ENCODE measurements at regions not wholly inside any gene's neighbourhood (a gene's known extent, or its start where the extent isn't known, plus 50 kb on each side); places are given as distances from the start of the nearest gene placed in this dataset.

DNA sequence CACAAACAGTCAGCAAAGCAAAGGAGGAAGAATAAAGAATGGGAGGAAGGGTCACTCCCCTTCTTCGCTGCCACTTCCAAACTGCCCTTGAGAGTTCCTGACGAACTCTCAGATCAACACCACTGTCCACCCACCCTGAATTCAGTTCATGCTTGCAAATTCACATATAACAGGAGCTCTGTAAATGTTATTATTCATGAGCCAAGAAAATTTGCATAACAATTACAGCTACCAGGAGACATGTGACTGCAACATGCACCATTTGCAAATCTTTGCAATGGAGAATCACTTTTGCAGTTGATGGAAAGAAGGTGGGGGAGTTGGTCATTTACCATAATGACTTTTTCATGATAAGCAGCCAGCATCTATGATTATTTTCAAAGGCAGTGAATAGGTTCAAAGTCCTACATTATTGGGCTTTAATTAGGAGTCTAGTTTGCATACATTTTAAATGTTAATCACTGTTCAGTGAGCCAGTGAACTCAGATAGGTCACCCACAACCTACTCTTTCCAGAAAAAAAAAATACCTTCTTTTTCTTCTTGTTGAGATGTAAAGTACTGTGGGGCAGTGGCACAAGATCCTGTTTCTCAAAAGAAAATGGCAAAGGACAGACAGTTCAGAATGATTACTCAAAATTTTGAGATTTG, 149.7 kb downstream of the CAAP1 start:
- no peak for DNase-seq (ENCODE audit: low read depth, low spot score)

DNA sequence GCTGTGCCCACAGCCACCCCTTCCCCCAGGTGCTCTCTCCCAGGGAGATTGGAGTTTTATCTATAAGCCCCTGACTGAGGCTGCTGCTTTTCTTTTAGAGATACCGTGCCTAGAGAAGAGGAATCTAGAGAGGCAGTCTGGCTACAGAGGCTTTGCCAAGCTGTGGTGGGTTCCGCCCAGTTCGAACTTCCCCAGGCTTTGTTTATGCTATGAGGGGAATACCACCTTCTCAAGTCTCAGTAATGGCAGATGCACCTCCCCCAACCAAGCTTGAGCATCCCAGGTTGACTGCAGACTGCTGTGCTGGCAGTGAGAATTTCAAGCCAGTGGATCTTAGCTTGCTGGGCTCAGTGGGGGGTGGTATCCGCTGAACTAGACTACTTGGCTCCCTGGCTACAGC, 157.4 kb downstream of the CAAP1 start:
- DNase-seq (ENCODE audit: low read depth, low spot score), result peak; percentile 10

DNA sequence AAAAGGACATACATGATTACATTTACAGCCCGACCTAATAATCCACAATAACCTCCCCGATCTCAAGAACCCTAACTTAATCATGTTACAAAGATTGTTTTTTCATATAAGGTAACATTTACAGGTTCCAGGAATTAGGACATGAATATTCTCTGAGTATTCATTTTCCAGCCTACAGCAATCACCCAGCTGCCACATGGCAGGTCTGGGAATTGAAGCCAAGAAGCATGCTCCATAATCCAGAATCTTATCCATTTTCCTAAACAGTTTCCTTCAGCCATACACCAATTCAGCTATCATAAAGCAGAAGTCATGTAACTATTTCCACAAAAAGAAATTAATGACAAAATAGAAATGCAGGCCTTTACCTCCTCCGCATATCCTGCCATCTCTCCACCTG, 163.4 kb downstream of the CAAP1 start:
- no peak for DNase-seq (ENCODE audit: low read depth, low spot score)

DNA sequence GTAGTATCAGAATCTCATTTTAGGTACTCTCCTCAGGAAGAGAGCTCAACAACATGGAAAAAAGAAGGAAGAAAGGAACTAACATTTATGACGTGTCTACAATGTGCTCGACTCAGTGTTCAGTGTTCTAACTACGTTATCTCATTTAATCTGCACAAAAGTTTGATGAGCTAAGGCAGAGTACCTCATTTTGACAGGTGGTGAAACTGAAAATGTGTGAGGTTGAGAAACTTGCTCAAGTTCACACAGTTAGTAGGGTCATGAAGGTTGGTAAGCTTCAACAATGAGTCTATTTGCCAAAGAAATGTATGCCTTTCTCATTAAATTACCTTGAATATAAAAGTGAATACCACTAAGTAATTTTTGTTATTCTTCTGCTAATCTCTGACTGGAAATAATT, 165.1 kb downstream of the CAAP1 start:
- DNase-seq (ENCODE audit: low read depth, low spot score), result no peak

DNA sequence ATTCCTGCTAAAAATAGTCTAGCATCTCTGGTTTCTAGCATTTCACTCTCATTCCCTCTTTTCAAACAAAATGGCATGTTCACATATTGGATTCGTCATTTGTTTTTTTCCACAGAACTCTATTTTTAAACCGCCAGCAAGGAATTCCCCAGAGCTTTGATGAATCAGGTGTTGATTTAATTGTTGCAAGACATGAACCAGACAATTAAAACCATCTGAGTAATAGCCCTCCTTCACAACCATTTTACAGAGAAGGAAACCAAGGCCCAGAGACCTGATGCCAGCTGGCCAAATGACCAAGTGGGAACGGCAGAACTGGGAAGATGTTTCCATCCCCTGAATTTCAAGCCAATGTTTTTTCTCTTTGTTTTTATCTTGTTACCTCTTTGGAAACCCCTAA, 167.0 kb downstream of the CAAP1 start:
- DNase-seq (ENCODE audit: low read depth, low spot score), result no peak

DNA sequence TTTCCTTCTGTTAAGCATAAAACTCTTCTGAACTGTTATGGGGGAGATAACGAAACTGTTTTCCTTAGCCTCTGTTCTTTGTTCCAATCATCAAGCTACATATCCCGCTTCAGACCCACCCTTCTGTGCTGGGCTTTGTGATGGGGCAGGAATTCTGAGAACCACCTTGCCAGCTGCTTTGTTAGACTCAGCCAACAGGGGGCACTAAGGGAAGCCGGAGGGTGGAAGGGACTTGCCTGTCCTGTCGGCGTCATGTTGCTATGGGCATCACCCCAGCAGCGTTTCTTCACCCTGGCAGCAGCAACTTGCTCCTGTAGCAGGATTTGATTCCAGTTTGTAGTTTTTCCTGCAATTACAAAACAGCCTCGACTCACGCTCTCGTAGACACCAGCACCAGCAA, 169.1 kb downstream of the CAAP1 start:
- peak; percentile 92 for DNase-seq (ENCODE audit: low read depth, low spot score)

DNA sequence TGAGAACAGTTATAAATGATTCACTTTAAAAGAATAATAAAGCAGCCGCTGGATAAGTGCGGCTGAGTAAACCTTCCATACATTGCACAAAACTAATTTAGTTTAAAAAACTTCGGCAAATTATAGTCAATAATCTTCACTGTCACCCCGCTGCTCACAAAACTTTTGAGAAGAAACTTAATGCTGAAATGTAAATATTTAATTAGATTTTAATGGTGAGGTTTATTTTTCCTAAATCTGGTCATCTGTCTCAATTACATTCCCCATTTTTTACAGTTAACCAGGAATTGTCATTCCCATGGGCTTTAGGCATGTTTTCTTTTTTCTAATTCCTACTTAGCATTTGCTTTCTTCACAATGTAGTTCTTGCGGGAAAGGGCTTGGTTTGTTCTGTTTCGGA, 169.8 kb downstream of the CAAP1 start:
- DNase-seq (ENCODE audit: low read depth, low spot score), result no peak

DNA sequence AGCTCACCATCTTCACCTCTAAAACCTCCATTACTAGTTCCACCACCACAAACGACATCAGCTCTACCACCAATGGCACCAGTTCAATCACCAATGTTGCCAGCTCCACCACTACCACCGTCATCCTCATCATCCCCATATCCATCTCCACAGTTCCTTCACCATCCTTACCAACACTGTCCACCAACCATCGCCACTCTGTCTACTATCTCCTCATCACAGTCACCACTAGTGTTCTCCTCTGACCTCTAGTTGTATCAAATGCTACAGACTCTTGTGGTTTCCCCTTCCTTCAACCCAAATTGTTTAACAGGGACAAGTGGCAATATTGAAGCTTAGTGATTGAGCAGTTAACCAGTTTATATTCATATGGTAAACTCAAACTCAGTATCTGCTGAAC, 182.6 kb downstream of the CAAP1 start:
- no peak for DNase-seq (ENCODE audit: low read depth, low spot score)

DNA sequence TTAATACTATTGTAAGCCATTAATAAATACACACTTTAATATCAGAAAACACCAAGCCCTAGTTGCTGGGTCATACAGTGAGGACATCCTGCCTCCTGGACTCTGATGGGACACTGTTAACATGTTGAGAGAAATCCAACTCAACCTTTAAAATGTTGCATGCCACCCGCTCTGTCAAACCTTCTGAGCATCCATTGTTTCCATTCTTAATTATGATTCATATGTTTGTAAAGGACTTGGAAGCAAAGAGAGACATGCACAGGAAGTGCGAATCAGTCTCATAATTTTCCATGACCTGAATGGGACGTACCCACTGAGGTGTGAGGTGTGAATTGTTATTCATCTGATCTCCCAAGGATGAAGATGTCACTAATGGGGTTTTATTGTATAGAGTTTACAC, 186.4 kb downstream of the CAAP1 start:
- no peak for DNase-seq (ENCODE audit: low read depth, low spot score)

DNA sequence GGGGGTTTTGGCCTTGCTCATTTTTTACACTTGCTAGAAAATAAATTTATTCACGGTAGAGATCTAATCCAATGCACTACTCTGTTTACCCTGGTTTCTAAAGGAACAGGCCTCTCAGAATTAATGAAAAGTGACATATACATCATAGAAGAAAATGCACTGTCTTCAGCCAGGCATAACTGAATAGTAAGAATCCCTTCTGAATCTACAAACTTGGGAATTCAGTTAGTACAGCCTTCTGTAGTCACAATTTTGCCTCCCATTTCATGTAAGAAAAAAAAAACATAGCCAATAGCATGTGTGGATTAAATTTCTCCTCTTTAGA, 197.3 kb downstream of the CAAP1 start:
- DNase-seq (ENCODE audit: low read depth, low spot score), result no peak

DNA sequence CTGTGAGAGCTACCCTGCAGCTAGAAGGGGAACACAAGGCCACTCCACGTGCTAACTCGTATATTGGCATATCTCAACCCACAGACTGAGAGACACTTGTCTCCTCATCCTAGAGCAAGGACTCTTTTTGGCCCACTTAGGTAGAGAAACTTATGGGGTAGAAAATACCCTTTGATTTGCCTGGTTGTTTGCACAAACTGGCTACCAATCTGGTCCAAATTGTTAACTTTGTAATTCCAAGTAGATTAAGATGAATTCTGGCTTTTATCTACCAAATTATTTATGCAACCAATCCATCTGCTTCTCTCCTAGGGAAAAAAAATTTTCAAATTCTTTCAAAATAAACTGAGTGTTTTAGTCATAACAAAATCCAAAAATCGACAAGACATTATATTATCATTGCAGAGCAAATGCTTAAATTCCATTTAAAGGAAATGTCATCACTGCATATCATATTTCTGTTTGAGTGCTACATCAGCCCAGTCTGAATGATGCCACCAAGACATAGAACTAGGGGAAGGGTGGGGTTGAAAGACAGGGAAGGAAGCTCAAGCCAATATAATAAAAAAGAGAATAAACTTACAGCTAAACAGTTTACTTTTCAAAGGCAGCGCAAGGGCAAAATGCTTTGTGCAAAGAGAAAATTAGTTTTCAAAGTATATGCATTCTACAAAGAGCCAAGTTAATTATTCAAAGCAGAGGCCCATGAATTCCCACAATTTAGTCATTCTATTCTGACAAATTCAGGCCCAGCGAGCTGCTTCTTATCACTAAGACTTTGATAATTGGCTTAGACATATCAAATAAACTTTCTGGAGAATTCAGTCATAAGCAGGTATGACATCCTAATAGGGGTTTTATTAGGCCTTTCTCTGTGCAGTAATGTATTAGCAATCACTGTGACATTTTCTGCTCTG, 198.0 kb downstream of the CAAP1 start:
- no peak for DNase-seq (ENCODE audit: low read depth, low spot score)

DNA sequence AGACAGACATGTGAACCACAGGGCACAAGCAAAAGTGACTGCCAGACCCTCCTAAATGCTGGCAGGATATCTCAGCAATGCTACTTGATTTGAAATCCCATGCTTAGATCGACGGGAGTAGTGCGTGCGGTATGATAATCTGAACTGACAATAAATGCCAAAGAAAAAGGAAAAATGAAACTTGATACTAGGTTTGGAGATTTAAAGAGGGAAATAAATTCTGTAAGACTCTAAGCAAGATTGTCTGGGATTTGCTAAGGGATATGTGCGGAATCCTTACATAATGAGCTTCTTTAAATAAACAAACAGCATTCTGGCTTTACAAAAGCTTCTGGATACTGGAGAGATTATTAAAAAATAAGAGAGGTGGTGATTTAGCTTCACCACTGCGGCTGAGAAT, 203.6 kb downstream of the CAAP1 start:
- DNase-seq (ENCODE audit: low read depth, low spot score), result no peak

DNA sequence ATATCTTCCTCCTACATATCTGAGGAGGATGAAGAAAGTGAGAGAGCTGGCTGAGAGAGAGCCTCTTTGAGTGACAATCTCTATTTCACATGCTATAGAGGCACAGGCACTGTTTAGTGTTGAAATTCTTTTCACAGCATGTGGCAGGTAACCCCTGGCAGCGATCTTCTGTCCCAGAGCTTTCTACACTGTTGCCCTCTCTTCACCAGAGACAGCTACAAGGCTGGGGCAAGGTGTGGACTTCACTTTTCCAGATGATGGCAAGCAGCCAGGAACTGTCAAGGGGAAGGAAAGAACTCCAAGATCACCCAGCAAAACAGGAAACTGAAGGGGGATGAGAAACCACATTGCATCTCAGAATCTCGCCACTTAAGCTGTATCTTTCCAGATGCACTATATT, 205.2 kb downstream of the CAAP1 start:
- peak; percentile 14 for DNase-seq (ENCODE audit: low read depth, low spot score)

DNA sequence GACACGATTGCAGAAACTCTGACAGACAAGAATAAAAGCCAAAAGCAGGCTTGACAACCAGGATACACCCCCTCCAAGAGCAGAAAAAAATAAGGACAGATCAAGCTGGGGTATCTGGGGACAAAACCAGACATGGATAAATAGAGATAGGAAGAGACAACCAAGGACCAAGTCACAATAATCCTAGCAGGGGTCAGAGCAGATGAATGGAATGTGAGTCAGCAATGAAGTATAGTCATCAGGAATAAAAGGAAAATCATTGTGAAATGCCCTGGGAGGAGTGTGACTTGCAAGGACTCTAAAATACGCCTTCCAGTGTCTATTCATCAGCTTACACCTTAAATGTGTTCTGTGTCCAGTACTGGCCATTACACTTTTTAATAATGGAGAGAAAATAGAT, 206.8 kb downstream of the CAAP1 start:
- no peak for DNase-seq (ENCODE audit: low read depth, low spot score)

DNA sequence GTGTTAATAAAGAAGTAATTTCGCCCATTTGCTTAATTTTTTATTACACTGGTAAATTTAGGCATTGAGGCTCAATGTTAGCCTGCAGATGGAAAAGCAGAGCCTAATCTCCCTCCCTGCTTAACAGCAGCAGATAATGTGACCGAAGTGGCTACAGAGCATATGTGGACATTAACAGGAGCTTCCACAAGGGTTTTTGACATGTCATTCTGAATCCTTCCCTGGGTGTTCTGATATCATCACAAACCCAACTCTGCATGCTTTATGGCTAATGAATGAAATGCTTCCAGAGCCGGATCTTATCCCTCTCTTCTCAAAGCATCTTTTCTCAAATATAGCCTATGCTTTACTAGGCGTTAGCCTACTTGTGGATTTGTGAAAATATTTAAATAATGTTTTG, 208.6 kb downstream of the CAAP1 start:
- DNase-seq (ENCODE audit: low read depth, low spot score), result no peak

DNA sequence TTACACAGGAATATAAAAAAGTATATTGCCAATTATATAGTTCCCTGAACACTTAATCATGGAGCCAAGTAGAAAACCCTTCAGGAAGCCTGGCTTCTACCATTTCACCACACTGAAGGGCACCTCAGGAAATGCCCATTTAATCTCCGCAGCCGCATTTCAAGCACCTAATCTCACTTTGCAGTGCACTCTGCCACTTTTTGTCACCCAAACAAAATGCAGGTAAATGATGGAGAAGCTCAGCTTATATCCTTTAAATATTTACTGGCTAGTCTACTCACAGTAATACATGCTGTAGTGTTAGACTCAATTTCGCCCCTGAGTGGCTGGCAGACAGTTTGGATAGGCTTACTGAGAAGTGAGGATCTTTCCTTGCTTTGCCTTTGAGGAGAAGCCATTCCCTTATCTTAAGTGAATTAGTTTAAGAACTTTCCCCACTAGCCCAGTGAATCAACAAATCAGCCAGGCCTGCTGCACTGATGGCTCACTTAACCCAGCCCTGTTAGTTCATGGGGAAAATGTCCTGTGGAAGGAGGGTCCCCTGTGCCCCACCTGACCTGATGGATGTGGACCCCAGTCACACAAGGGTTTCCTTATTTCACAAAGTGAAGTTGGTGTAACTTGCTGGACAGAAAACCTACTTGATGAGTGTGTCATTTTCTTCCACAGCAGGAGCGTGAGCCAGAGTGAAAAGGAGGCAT, 209.7 kb downstream of the CAAP1 start:
- peak; percentile 18 for DNase-seq (ENCODE audit: low read depth, low spot score)

DNA sequence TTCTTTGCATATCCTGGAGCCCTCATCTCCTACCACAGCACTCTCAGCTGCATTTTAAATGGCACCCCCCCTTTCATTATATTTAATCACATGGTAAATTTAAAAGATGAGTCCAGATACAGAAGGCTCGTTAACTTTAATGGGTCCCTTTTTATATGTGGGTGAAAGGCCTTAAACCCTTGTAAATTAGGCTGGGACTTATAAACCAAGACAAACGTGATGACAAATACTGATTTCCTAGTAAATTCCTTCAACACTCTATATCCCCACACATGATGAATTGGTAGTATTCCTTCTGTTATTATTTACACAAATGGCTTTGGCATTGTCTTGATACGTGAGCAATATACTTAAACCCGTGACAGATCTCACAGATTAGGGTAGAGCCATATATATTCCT, 210.6 kb downstream of the CAAP1 start:
- no peak for DNase-seq (ENCODE audit: low read depth, low spot score)

DNA sequence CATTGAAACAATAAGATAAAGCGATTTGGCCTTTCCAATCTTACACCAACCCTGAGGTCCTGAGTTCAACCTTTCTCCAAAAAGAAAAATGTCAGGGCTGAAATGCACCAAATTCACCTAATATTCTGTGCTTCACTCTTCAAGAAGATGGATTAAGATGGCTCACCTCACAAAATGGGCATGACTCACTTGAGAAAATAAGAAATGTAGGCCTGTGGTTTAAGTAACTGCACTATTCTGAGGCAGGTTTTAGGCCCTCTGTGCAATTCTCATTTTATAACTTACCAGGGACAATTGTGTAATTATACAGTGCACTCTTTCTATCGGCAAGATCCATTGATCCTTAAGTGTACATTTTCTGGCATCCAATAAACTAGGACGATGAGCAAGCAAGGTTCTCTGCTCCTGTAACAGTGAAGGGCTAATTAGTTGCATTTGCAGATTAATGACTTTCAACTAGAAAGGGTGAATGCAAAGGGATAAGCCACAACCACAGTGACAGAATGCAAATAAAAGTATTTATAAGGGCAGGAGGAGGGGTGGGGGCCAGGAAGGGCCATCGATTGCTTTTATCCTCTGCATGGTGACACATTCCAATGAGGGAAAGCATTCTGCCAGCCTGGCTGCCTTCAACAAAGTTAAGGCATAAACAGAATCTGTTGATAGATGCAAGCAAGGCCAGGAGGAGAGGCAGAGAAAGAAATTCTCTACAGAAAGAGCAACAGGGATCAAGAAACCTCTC, 214.5 kb downstream of the CAAP1 start:
- DNase-seq (ENCODE audit: low read depth, low spot score), result no peak

DNA sequence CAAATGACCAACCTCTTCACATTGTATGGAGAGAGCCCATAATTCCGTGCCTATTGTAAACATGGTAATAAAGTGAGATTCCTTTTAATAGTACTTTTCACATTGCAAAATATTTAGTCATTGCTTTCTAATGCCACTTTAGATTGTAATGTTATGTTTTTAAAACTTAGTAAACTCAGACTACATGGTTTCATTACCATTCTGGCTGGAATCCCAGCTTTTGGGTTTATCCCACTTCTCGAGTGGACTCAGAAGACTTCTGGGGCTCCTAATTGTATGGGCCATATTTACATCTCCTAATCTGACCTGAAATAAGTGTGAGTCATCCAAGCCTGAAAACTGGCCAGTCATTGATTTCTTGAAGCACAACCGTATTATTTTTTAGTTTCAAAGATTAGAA, 217.6 kb downstream of the CAAP1 start:
- no peak for DNase-seq (ENCODE audit: low read depth, low spot score)

DNA sequence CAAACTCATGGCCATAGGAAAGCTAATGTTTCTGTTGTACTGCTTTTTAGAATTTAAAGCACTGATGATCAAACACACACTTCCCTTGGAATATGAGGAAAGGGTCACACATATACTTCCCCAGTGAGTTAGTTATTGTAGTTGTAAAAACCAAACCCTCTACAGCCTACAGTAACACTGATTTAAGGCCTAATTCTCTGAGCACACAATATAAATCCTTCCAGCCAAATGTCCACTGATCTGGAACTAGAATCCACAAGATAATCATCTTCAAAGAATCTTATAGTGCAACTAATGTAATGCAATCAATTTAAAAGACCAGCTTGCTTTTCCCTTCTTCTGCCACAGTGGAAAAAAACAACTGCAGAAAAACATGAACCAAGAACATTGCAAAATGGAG, 219.3 kb downstream of the CAAP1 start:
- no peak for DNase-seq (ENCODE audit: low read depth, low spot score)

DNA sequence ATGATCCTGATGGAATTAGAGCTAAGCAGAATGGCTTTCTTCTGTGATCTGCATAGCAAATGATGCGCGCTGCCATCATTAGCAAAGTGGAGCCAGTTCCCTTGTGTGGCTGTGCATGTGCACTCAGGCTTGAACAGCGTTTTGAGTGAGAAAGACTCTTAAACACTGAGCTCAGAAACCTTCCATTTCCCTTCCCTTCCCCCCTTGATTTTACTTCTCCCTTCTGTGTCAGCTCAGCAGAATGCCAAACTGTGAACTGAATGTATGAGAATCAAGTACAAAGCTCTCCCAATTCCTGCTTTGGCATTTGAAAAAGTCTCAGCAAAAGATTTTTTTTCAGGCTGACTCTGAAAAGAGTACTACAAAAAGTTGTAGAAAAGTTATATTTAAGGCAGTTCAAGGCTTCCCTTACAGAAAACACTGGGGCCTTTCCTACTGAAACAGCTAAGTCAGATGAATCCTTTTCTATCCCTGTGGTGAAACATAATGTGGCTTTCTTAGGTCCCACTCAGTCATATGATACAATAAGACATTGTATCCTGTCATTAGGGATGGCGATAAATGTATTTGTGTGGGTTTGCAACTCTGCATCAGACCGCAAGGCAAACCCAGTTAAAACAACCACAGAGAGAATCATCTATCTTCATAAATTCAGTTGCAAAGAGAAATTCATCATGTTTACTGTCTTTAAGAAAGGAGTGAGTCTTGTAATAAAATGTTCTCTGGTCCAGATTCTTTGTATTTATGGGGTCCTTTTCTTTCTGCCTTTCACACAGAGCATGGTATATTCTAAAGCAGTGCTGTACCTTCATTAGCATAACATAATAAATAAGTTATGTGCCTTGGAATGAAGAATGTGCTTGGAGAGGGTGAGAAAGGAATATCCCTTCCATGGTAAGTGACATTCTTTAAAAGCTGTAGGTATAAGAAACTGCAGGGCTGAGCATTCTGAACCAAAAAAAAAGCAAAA, 222.6 kb downstream of the CAAP1 start:
- no peak for DNase-seq (ENCODE audit: low read depth, low spot score)

Data from ELF-1 (cell line).